Neuronal stem cell (in vitro differentiated cells): ENCODE measurements at regions not wholly inside any gene's neighbourhood (a gene's known extent, or its start where the extent isn't known, plus 50 kb on each side); places are given as distances from the start of the nearest gene placed in this dataset.

Source experiments
- DNase-seq: peaks from one replicate; pipeline ENCODE4 v3.0.0-alpha.2; 2013; ENCODE audit warnings: low spot score
- H2AFZ ChIP-seq: one replicate; pipeline ENCODE4 v1.6.1; 2013; ENCODE audit warnings: mild to moderate bottlenecking, low read length, inconsistent platforms
- H2AK5ac ChIP-seq: 2 replicates; pipeline ENCODE4 v1.6.1; 2013; ENCODE audit warnings: low read depth, mild to moderate bottlenecking, inconsistent platforms, low read length, moderate library complexity, mixed read lengths
- H2BK120ac ChIP-seq: 2 replicates; pipeline ENCODE4 v1.6.1; 2013; ENCODE audit warnings: low read depth, mild to moderate bottlenecking, inconsistent platforms, low read length, moderate library complexity, mixed read lengths
- H2BK12ac ChIP-seq: one replicate; pipeline ENCODE4 v1.6.1; 2013; ENCODE audit warnings: low read length, inconsistent platforms
- H2BK15ac ChIP-seq: 2 replicates; pipeline ENCODE4 v1.6.1; 2013; ENCODE audit warnings: mild to moderate bottlenecking, low read length, inconsistent platforms, mixed read lengths
- H2BK5ac ChIP-seq: one replicate; pipeline ENCODE4 v1.6.1; 2013; ENCODE audit warnings: inconsistent platforms, mild to moderate bottlenecking, low read length, moderate library complexity
- H3K14ac ChIP-seq: one replicate; pipeline ENCODE4 v1.6.1; 2013; ENCODE audit warnings: low read length, inconsistent platforms
- H3K18ac ChIP-seq: 2 replicates; pipeline ENCODE4 v1.6.1; 2013; ENCODE audit warnings: low read length, inconsistent platforms
- H3K23ac ChIP-seq: 2 replicates; pipeline ENCODE4 v1.6.1; 2013; ENCODE audit warnings: low read depth, mild to moderate bottlenecking, mixed read lengths, low read length, inconsistent platforms; ENCODE audit not compliant: poor library complexity
- H3K27ac ChIP-seq: replicated peaks from 3 replicates; pipeline ENCODE4 v1.5.1; 2013; ENCODE audit warnings: low read length, inconsistent platforms
- H3K27me3 ChIP-seq, 3 experiments: 2 replicates each; pipeline ENCODE4 v1.6.1; 2013; ENCODE audit warnings: low read length in 3 of 3, mild to moderate bottlenecking in 2 of 3, inconsistent platforms in 1 of 3, low read depth in 1 of 3, mixed read lengths in 1 of 3, moderate library complexity in 1 of 3; ENCODE audit not compliant: control insufficient read depth in 3 of 3, insufficient read depth in 3 of 3
- H3K36me3 ChIP-seq, 2 donors: replicated peaks in 1 of 2; 2 replicates each; pipeline ENCODE4 v1.6.1; 2013; ENCODE audit warnings: low read length in 2 of 2; ENCODE audit not compliant: control insufficient read depth in 2 of 2, insufficient read depth in 2 of 2
- H3K4ac ChIP-seq: 2 replicates; pipeline ENCODE4 v1.6.1; 2013; ENCODE audit warnings: inconsistent platforms, mild to moderate bottlenecking, low read length, moderate library complexity
- H3K4me1 ChIP-seq, 2 donors: 1 replicate in 1 of 2; 2 replicates in 1 of 2; pipeline ENCODE4 v1.6.1; 2013; ENCODE audit warnings: low read length in 2 of 2, low read depth in 1 of 2; ENCODE audit not compliant: control insufficient read depth in 2 of 2, insufficient read depth in 1 of 2
- H3K4me2 ChIP-seq: one replicate; pipeline ENCODE4 v1.6.1; 2013; ENCODE audit warnings: mild to moderate bottlenecking, low read length, inconsistent platforms; ENCODE audit not compliant: insufficient read depth, poor library complexity, severe bottlenecking
- H3K4me3 ChIP-seq, 2 donors: 2 replicates each; pipeline ENCODE4 v1.5.1; 2013; ENCODE audit warnings: low read length in 2 of 2, mild to moderate bottlenecking in 2 of 2, inconsistent platforms in 1 of 2, moderate library complexity in 1 of 2
- H3K79me1 ChIP-seq: one replicate; pipeline ENCODE4 v1.6.1; 2013; ENCODE audit warnings: low read depth, mild to moderate bottlenecking, inconsistent platforms, low read length, moderate library complexity
- H3K9ac ChIP-seq: one replicate; pipeline ENCODE4 v1.6.1; 2013; ENCODE audit warnings: mild to moderate bottlenecking, low read depth, low read length, inconsistent platforms; ENCODE audit not compliant: poor library complexity
- H3K9me3 ChIP-seq, 2 donors: replicated peaks in 1 of 2; 2 replicates each; pipeline versions ENCODE3 to v1.6.1; 2013; ENCODE audit warnings: low read length in 2 of 2, mild to moderate bottlenecking in 2 of 2, inconsistent platforms in 1 of 2, low read depth in 1 of 2, mixed read lengths in 1 of 2, moderate library complexity in 1 of 2; ENCODE audit not compliant: control insufficient read depth in 2 of 2, insufficient read depth in 1 of 2
- H4K8ac ChIP-seq: one replicate; pipeline ENCODE4 v1.6.1; 2013; ENCODE audit warnings: low read depth, mild to moderate bottlenecking, inconsistent platforms, low read length, moderate library complexity
- H4K91ac ChIP-seq: one replicate; pipeline ENCODE4 v1.6.1; 2013; ENCODE audit warnings: low read length, low read depth, mild to moderate bottlenecking, inconsistent platforms; ENCODE audit not compliant: poor library complexity
- WGBS, 2 donors: extraction: QIAGEN DNeasy Blood & Tissue Kit; methylation state at CpG; one replicate each; pipeline ENCODE4 v1.1.7; 2013; ENCODE audit warnings: missing lambda C conversion rate in 2 of 2, mixed read lengths in 1 of 2; ENCODE audit not compliant: insufficient read length in 2 of 2, insufficient replicate concordance in 1 of 2; ENCODE audit errors: extremely low coverage in 2 of 2; 5-methylcytosine and 5-hydroxymethylcytosine counted together

DNA sequence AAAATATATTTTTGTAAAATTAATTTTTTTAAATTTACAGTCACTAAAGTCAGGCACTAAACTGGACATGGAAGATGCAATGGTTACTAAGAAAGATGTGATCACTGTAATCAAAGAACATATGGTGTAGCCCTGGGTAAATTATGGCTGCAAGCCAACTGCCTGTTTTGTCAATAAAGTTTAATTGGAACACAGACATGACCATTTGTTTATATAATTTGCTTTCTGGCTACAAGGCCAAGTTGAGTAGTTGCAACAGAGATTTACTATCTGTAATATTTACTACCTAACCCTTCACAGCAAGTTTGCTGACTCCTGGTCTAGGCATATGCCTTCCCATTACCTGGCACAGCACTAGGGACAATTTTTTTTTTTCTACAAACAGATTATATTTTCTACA lies 448.9 kb downstream of the ADRA2A start:
- no peak overlapping the region for H3K4me2 ChIP-seq
- H3K23ac ChIP-seq = no peak overlapping the region
- H3K4me1 ChIP-seq = no peaks in the 10 kb centered on the region
- no peak overlapping the region for H3K27ac ChIP-seq
- no peaks in the 10 kb centered on the region for H3K79me1 ChIP-seq
- no peak overlapping the region for H4K8ac ChIP-seq
- no peak overlapping the region for H3K18ac ChIP-seq
- no peak overlapping the region for H3K14ac ChIP-seq
- no peak overlapping the region for H2AFZ ChIP-seq
- H3K9me3 ChIP-seq = no peaks in the 10 kb centered on the region
- no peak overlapping the region for H2BK5ac ChIP-seq
- no peaks in the 10 kb centered on the region for H3K36me3 ChIP-seq
- DNase-seq = no peak
- H2BK12ac ChIP-seq = no peak overlapping the region
- no peak overlapping the region for H2BK120ac ChIP-seq
- no peak overlapping the region for H2BK15ac ChIP-seq
- H3K4ac ChIP-seq = no peak overlapping the region
- H4K91ac ChIP-seq = no peak overlapping the region
- H3K4me3 ChIP-seq = no peak overlapping the region
- H2AK5ac ChIP-seq = no peak overlapping the region
- H3K9ac ChIP-seq = no peak overlapping the region
- no peaks in the 10 kb centered on the region for H3K27me3 ChIP-seq

DNA sequence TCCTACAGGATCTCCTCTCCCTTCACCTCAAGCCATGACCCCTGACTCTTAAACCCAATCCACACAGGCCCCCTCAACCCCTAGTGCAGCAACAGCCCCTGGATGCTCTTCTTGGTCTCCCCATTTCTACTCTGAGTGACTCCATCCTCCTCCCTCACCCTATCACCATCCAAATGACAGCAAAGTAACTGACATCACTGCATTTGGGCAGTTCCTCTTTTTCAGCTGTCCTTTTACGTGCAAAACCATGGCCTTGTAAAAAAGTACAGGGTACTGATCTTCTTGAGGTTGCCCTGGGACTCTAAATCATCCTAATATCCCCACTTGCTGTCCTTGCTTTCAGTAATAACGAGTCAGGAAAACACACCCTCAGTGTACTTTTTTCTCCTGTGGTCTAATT lies 454.9 kb downstream of the ADRA2A start:
- Histone ChIP-seq H3K27me3 (no peaks in the 10 kb centered on the region), H3K79me1 (no peaks in the 10 kb centered on the region), H2BK5ac (no peak overlapping the region), H2BK120ac (no peak overlapping the region), H3K4me3 (no peak overlapping the region), H3K23ac (no peak overlapping the region), H4K8ac (no peak overlapping the region), H3K4ac (no peak overlapping the region), H3K9ac (no peak overlapping the region), H2AK5ac (no peak overlapping the region), H3K9me3 (no peaks in the 10 kb centered on the region), H2AFZ (no peak overlapping the region), H3K4me2 (no peak overlapping the region), H3K4me1 (no peaks in the 10 kb centered on the region), H2BK12ac (no peak overlapping the region), H4K91ac (no peak overlapping the region), H3K18ac (no peak overlapping the region), H3K36me3 (no peaks in the 10 kb centered on the region), H2BK15ac (no peak overlapping the region), H3K27ac (no peak overlapping the region), H3K14ac (no peak overlapping the region)
- DNase-seq = no peak
- no CpG with 5 or more reads among the region's 2 CpGs for WGBS, 2 donors

DNA sequence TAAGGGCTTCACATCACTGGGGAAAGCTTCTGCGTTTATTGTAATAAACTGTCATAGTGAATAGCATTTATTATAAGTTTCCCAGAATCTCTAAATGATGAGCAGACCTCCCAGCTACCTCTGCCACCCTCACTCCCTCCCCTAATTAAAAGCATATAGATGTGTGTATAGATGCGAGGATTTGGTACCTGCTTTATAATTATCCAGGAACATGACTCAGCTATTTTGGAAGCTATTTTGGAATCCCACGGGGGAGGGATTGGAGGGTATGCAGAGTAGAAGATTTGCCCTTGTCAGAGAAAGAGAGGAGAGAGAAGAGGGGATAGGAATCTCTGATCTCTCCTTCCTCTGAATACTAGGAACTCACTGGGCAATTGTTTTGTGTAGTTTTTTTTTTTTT lies 455.3 kb downstream of the ADRA2A start:
- no CpG with 5 or more reads among the region's 3 CpGs for WGBS, 2 donors

DNA sequence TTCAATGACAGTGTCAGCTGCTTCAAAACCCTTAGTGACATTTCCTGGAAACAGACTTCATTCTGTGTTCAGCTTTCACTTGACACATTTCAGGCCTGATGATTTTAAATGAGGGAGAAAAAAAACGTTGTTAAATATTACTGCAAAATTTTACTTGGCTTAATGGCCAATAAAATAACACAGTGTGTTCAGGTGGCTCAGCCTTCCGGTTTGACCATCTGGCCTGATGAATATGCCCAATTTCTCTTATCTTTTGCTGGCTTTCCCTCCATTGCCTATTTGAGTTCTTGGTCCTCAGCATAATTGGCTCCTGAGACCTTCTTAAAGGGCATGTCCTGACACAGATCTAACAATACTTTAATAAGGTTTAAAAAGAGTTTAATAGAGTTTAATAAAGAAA lies 462.4 kb downstream of the ADRA2A start:
- no peaks in the 10 kb centered on the region for H3K36me3 ChIP-seq
- H3K9me3 ChIP-seq = no peaks in the 10 kb centered on the region
- H3K27me3 ChIP-seq = no peaks in the 10 kb centered on the region
- H3K27ac ChIP-seq = no peak overlapping the region
- H2BK5ac ChIP-seq = no peak overlapping the region
- no peak overlapping the region for H3K4me3 ChIP-seq
- no peak overlapping the region for H3K23ac ChIP-seq
- no CpG with 5 or more reads among the region's 2 CpGs for WGBS, 2 donors
- no peak overlapping the region for H3K4ac ChIP-seq
- no peak for DNase-seq
- H4K91ac ChIP-seq = no peak overlapping the region
- no peak overlapping the region for H2BK120ac ChIP-seq
- H2AFZ ChIP-seq = no peak overlapping the region
- no peak overlapping the region for H2BK12ac ChIP-seq
- H2AK5ac ChIP-seq = no peak overlapping the region
- H3K9ac ChIP-seq = no peak overlapping the region
- no peaks in the 10 kb centered on the region for H3K79me1 ChIP-seq
- no peak overlapping the region for H4K8ac ChIP-seq
- H3K4me1 ChIP-seq = no peaks in the 10 kb centered on the region
- H3K14ac ChIP-seq = no peak overlapping the region
- H3K18ac ChIP-seq = no peak overlapping the region
- H3K4me2 ChIP-seq = no peak overlapping the region
- H2BK15ac ChIP-seq = no peak overlapping the region

More for the DNA sequence above, 455.3 kb downstream of the ADRA2A start:
- no peak overlapping the region for H4K8ac ChIP-seq
- no peak overlapping the region for H3K27ac ChIP-seq
- H3K4me3 ChIP-seq = no peak overlapping the region
- H3K18ac ChIP-seq = no peak overlapping the region
- H3K9me3 ChIP-seq = no peaks in the 10 kb centered on the region
- H3K36me3 ChIP-seq = no peaks in the 10 kb centered on the region
- no peak overlapping the region for H2BK15ac ChIP-seq
- H2BK5ac ChIP-seq = no peak overlapping the region
- no peak overlapping the region for H2BK120ac ChIP-seq
- no peak overlapping the region for H2AFZ ChIP-seq
- no peaks in the 10 kb centered on the region for H3K79me1 ChIP-seq
- no peak overlapping the region for H3K4ac ChIP-seq
- H2AK5ac ChIP-seq = no peak overlapping the region
- H3K9ac ChIP-seq = no peak overlapping the region
- DNase-seq = no peak
- H3K14ac ChIP-seq = no peak overlapping the region
- H2BK12ac ChIP-seq = no peak overlapping the region
- no peaks in the 10 kb centered on the region for H3K4me1 ChIP-seq
- H3K23ac ChIP-seq = no peak overlapping the region
- H4K91ac ChIP-seq = no peak overlapping the region
- H3K4me2 ChIP-seq = no peak overlapping the region
- no peaks in the 10 kb centered on the region for H3K27me3 ChIP-seq
